PFSK-1 (cell line): ENCODE measurements at regions not wholly inside any gene's neighbourhood (a gene's known extent, or its start where the extent isn't known, plus 50 kb on each side); places are given as distances from the start of the nearest gene placed in this dataset.

Experiments used
- POLR2AphosphoS5 ChIP-seq: IDR thresholded peaks from 2 replicates; pipeline ENCODE4 v1.6.1; 2012; ENCODE audit warnings: low read depth, mild to moderate bottlenecking, control low read depth, low read length, moderate library complexity
- TAF1 ChIP-seq: IDR thresholded peaks from 2 replicates; pipeline ENCODE4 v1.6.1; 2012; ENCODE audit warnings: low read length, control low read depth, borderline replicate concordance; ENCODE audit not compliant: insufficient read depth

- TF ChIP-seq POLR2AphosphoS5: no peak
- TF ChIP-seq TAF1: no peak
Measured at GRCh38 chr5:57324181-57324580, 150.3 kb downstream of the GPBP1 start.
